Vagina (tissue), 2 donors: ENCODE measurements at regions not wholly inside any gene's neighbourhood (a gene's known extent, or its start where the extent isn't known, plus 50 kb on each side); places are given as distances from the start of the nearest gene placed in this dataset.

Experiments used
- CTCF ChIP-seq, 3 experiments: fragments of 450-650 bp in 2 of 3; fragments of 200-600 bp in 1 of 3; sonication (generic) in 1 of 3; IDR thresholded peaks; one replicate each; pipeline ENCODE4 v1.5.1; 2017 to 2019; ENCODE audit warnings: antibody characterized with exemption in 3 of 3, mild to moderate bottlenecking in 2 of 3, moderate library complexity in 2 of 3
- POLR2A ChIP-seq, 2 donors: fragments of 450-650 bp; IDR thresholded peaks; one replicate each; pipeline ENCODE4 v1.6.1; 2017; ENCODE audit warnings: antibody characterized with exemption in 2 of 2, mild to moderate bottlenecking in 2 of 2, moderate library complexity in 2 of 2

- no peak for TF ChIP-seq CTCF (IDR thresholded peaks at IDR 0.05)
- no peak for TF ChIP-seq POLR2A (IDR thresholded peaks at IDR 0.05)
Observed at GRCh38 chr7:115429918-115430317, 508.0 kb downstream of the MDFIC start.
